Neural crest cell (in vitro differentiated cells): ENCODE measurements at regions not wholly inside any gene's neighbourhood (a gene's known extent, or its start where the extent isn't known, plus 50 kb on each side); places are given as distances from the start of the nearest gene placed in this dataset.

Source experiments
- DNase-seq: peaks from one replicate; pipeline ENCODE4 v3.0.0; 2021; ENCODE audit warnings: low read depth, mixed read lengths, low spot score
- H3K27ac Mint-ChIP-seq: one replicate; pipeline ENCODE4 v1.8.0; 2021; ENCODE audit warnings: mild to moderate bottlenecking, mixed read lengths; ENCODE audit not compliant: unreplicated experiment
- H3K27me3 Mint-ChIP-seq: 2 replicates; pipeline ENCODE4 v1.8.0; 2021; ENCODE audit warnings: low read depth, mild to moderate bottlenecking, mixed read lengths
- H3K36me3 Mint-ChIP-seq: 2 replicates; pipeline ENCODE4 v1.8.0; 2021; ENCODE audit warnings: low read depth, mild to moderate bottlenecking, mixed read lengths
- H3K4me1 Mint-ChIP-seq: 2 replicates; pipeline ENCODE4 v1.8.0; 2021; ENCODE audit warnings: mixed read lengths
- H3K4me3 Mint-ChIP-seq: one replicate; pipeline ENCODE4 v1.8.0; 2021; ENCODE audit warnings: mild to moderate bottlenecking, mixed read lengths
- H3K9me3 Mint-ChIP-seq: 2 replicates; pipeline ENCODE4 v1.8.0; 2021; ENCODE audit warnings: mixed read lengths
- CTCF ChIP-seq: fragments of 200-600 bp; sonication (generic); conservative IDR thresholded peaks from 2 replicates; pipeline ENCODE4 v1.5.0; 2021; ENCODE audit warnings: antibody characterized with exemption, mild to moderate bottlenecking

GRCh38 chr1:98025858-98026257 is 105.0 kb upstream of the DPYD start:
- H3K36me3 Mint-ChIP-seq, result no peaks in the 10 kb centered on the region
- no peak for TF ChIP-seq CTCF
- DNase-seq, result no peak
- no peaks in the 10 kb centered on the region for H3K27me3 Mint-ChIP-seq
- no peaks in the 10 kb centered on the region for H3K9me3 Mint-ChIP-seq
- H3K4me1 Mint-ChIP-seq, result no peaks in the 10 kb centered on the region
- no peak overlapping the region for H3K4me3 Mint-ChIP-seq
- H3K27ac Mint-ChIP-seq, result no peak overlapping the region

- H3K9me3 Mint-ChIP-seq, result no peaks in the 10 kb centered on the region
- no peaks in the 10 kb centered on the region for H3K4me1 Mint-ChIP-seq
- H3K27me3 Mint-ChIP-seq, result no peaks in the 10 kb centered on the region
- H3K36me3 Mint-ChIP-seq, result no peaks in the 10 kb centered on the region
- no peak for DNase-seq
- H3K27ac Mint-ChIP-seq, result no peak overlapping the region
- H3K4me3 Mint-ChIP-seq, result no peak overlapping the region
- no peak for TF ChIP-seq CTCF
These were observed 100.3 kb upstream of the DPYD start for GRCh38 chr1:98021126-98021525.

DNA sequence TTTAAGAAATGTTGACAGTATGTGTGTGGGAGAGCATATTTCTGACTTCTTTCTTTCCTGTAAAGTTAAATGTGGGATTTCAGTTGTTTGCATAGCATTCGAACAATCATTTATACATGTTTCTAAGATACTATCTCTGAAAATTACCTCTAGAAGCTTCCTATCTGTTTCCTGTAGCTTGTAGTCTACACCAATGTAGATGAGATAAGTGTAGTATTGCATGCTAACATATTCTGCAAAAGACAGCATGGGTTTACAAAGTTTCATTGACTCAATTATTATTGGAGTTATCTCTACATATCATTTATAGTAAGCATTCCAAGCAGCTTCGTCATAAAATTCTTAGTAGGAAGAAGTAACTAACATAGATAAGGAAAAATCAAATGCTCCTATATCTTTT is 98.9 kb upstream of the DPYD start:
- no peaks in the 10 kb centered on the region for H3K27me3 Mint-ChIP-seq
- no peaks in the 10 kb centered on the region for H3K36me3 Mint-ChIP-seq
- DNase-seq, result no peak
- no peak overlapping the region for H3K4me3 Mint-ChIP-seq
- no peak for TF ChIP-seq CTCF
- no peak overlapping the region for H3K27ac Mint-ChIP-seq
- H3K4me1 Mint-ChIP-seq, result no peaks in the 10 kb centered on the region
- H3K9me3 Mint-ChIP-seq, result no peaks in the 10 kb centered on the region

GRCh38 chr1:98018074-98018473 is 97.2 kb upstream of the DPYD start:
- H3K36me3 Mint-ChIP-seq, result no peaks in the 10 kb centered on the region
- no peak for TF ChIP-seq CTCF
- no peaks in the 10 kb centered on the region for H3K9me3 Mint-ChIP-seq

DNA sequence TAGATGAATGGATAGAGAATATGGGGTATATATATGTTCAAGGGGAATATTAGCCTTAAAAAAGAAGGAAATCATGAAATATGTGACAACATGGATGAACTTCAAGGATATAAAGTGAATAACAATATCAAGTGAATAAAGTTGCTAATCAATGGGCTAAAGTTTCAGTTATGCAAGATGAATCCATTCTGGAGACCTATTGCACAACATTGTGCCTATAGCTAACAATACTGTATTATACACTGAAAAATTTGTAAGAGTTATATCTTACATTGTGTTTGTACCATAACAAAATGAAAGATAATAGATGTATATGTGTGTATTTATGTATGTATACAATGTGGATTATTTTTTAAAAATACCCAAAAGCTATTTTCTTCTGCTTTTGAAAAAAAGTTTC is 96.3 kb upstream of the DPYD start:
- H3K4me1 Mint-ChIP-seq, result no peaks in the 10 kb centered on the region
- no peak overlapping the region for H3K4me3 Mint-ChIP-seq
- TF ChIP-seq CTCF, result no peak
- H3K36me3 Mint-ChIP-seq, result no peaks in the 10 kb centered on the region
- no peaks in the 10 kb centered on the region for H3K9me3 Mint-ChIP-seq
- no peak for DNase-seq
- no peaks in the 10 kb centered on the region for H3K27me3 Mint-ChIP-seq
- H3K27ac Mint-ChIP-seq, result no peak overlapping the region

More at GRCh38 chr1:98018074-98018473, 97.2 kb upstream of the DPYD start:
- DNase-seq, result no peak
- Mint-ChIP-seq H3K27ac (no peak overlapping the region), H3K4me3 (no peak overlapping the region), H3K4me1 (no peaks in the 10 kb centered on the region), H3K27me3 (no peaks in the 10 kb centered on the region)

GRCh38 chr1:98008373-98008772 is 87.5 kb upstream of the DPYD start:
- DNase-seq, result no peak
- no peaks in the 10 kb centered on the region for H3K9me3 Mint-ChIP-seq
- no peak for TF ChIP-seq CTCF
- H3K27me3 Mint-ChIP-seq, result no peaks in the 10 kb centered on the region
- H3K4me3 Mint-ChIP-seq, result no peak overlapping the region
- no peak overlapping the region for H3K27ac Mint-ChIP-seq
- H3K4me1 Mint-ChIP-seq, result peaks cover 3% of the 10 kb centered on the region
- no peaks in the 10 kb centered on the region for H3K36me3 Mint-ChIP-seq
